ENCODE measurements at regions not wholly inside any gene's neighbourhood (a gene's known extent, or its start where the extent isn't known, plus 50 kb on each side); places are given as distances from the start of the nearest gene placed in this dataset.

DNA sequence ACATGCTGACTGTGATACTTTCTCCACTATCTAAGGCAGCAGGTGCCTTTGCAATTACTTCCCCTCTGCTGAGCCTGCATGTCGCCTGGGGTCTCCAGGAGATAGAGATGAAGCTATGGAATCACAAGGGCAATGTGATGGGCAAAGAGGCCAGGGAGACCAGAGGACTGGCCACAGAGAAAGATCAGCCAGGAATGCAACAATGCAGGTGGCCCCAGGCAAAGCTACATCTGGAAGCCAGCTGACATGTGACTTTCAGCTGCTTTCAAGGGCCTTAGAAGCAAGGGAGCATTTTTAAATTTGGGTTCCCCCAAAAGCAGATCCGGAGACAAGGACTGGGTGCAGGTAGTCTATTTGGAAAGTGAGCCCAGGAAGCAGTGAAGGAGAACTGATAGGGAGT lies 107.9 kb upstream of the SRSF6 start:
- TF ChIP-seq, protein P1, sequence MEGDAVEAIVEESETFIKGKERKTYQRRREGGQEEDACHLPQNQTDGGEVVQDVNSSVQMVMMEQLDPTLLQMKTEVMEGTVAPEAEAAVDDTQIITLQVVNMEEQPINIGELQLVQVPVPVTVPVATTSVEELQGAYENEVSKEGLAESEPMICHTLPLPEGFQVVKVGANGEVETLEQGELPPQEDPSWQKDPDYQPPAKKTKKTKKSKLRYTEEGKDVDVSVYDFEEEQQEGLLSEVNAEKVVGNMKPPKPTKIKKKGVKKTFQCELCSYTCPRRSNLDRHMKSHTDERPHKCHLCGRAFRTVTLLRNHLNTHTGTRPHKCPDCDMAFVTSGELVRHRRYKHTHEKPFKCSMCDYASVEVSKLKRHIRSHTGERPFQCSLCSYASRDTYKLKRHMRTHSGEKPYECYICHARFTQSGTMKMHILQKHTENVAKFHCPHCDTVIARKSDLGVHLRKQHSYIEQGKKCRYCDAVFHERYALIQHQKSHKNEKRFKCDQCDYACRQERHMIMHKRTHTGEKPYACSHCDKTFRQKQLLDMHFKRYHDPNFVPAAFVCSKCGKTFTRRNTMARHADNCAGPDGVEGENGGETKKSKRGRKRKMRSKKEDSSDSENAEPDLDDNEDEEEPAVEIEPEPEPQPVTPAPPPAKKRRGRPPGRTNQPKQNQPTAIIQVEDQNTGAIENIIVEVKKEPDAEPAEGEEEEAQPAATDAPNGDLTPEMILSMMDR (IDR thresholded peaks at IDR 0.05 in 4 of 5, conservative IDR thresholded peaks at IDR 0.05 in 1 of 5): no peak
- no peak for TF ChIP-seq POLR2A (IDR thresholded peaks at IDR 0.05)
